ENCODE measurements at regions not wholly inside any gene's neighbourhood (a gene's known extent, or its start where the extent isn't known, plus 50 kb on each side); places are given as distances from the start of the nearest gene placed in this dataset.
"Not testable (repeated sequence)": the region's sequence is repeated elsewhere in the genome, so short reads cannot be mapped to it uniquely, and the experiment has no call there.

DNA sequence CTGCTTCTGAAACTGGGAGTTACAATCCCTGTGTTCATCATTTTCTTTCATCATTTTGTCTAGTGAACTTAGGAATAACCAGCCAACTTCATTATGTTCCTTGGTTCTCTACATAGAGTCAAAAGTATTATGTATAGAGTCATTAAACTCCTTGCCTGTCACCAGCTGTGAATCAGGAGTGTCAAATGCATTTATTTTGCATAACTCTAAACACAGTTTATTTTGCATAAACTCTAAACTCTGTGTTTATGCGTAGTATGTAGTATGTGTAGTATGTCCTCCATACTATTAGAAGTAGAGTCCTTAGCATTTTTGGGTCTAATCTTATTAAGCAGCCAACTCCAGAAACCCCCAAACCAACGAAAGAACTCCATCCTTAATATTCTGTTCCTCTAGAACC lies 164.4 kb downstream of the EVA1A start:
- H3K27ac ChIP-seq = no peak overlapping the region
- FAIRE-seq = no peak
- no peak for ATAC-seq
- CTCF ChIA-PET = interaction anchor here (1.4 kb wide), 1 partner anchor 520 kb away, joined by 3 read pairs; no protein-coding TSS in a partner anchor
- H3K4me1 ChIP-seq = no peaks in the 10 kb centered on the region
- H3K4me3 ChIP-seq = no peak overlapping the region
- POLR2A ChIA-PET = no interaction called here
- no peaks in the 10 kb centered on the region for H3K9me3 ChIP-seq
- TF ChIP-seq EHMT2 (IDR thresholded peaks at IDR 0.05; ENCODE audit: low read depth) (no peak), KDM1A (IDR thresholded peaks at IDR 0.05; ENCODE audit: low read depth) (no peak)
- TF ChIP-seq, protein P1, sequence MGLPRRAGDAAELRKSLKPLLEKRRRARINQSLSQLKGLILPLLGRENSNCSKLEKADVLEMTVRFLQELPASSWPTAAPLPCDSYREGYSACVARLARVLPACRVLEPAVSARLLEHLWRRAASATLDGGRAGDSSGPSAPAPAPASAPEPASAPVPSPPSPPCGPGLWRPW (IDR thresholded peaks at IDR 0.05) = no peak
- DNase-seq (ENCODE audit: low read depth in 1 of 2, low spot score in 1 of 2) = no peak
- 48% methylated on average over 2 of the region's 2 CpGs for WGBS (ENCODE audit: missing lambda C conversion rate)
- no peak overlapping the region for H3K4me2 ChIP-seq

GRCh38 chr2:75394764-75395163 lies 166.0 kb downstream of the EVA1A start:
- not testable (repeated sequence) for FAIRE-seq

DNA sequence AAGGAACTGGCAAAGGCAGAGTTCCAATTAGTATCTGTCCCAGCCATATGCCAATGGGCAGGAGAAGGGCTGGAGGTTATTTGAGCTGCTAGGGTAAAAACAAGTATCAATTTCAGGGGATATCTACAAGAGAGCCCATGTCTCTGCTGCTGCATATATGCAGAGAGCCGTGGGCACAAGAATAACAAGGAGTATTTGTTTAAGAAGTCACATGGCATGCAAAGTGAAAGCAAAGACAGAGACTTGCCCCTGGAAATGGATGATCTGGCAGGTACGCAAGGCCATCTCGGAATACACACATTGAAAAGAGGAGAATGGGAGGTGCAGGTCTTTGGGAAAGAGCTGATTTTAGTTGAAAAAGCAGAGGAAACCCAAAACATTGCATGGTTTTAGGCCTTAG lies 170.6 kb downstream of the EVA1A start:
- 0 out of 3 replicates have a peak, but pooled peaks cover 4% of the 10 kb centered on the region for H3K9me3 ChIP-seq
- no peaks in the 10 kb centered on the region for H3K4me1 ChIP-seq
- DNase-seq (ENCODE audit: low read depth in 1 of 2, low spot score in 1 of 2) (no peak), ATAC-seq (no peak), FAIRE-seq (no peak)
- no peak overlapping the region for H3K27ac ChIP-seq
- no peak overlapping the region for H3K4me2 ChIP-seq
- CTCF ChIA-PET = interaction anchor here (0.9 kb wide), 1 partner anchor 326 kb away, joined by 3 read pairs; no protein-coding TSS in a partner anchor
- WGBS (ENCODE audit: missing lambda C conversion rate) = 34% methylated on average over 3 of the region's 3 CpGs
- POLR2A ChIA-PET = no interaction called here
- no peak overlapping the region for H3K4me3 ChIP-seq
- TF ChIP-seq BCL3 (IDR thresholded peaks at IDR 0.05) (no peak), KDM5A (IDR thresholded peaks at IDR 0.05) (no peak), NPAS2 (CRISPR knock-in tag; IDR thresholded peaks at IDR 0.05; ENCODE audit: borderline replicate concordance) (no peak), JUN (IDR thresholded peaks at IDR 0.05) (no peak), ELK1 (IDR thresholded peaks at IDR 0.05; ENCODE audit: low read depth, low read length) (no peak), POLR2A (IDR thresholded peaks at IDR 0.05; ENCODE audit: low read length) (no peak), FOXS1 (CRISPR knock-in tag; IDR thresholded peaks at IDR 0.05) (no peak), TFCP2L1 (CRISPR knock-in tag; IDR thresholded peaks at IDR 0.05) (no peak), HOXB13 (CRISPR knock-in tag; IDR thresholded peaks at IDR 0.05; ENCODE audit: low read depth) (no peak), CBX2 (IDR thresholded peaks at IDR 0.05; ENCODE audit: borderline replicate concordance, low read depth) (no peak), EP300 (IDR thresholded peaks at IDR 0.05) (no peak), CEBPB (IDR thresholded peaks at IDR 0.05) (no peak), GATA3 (IDR thresholded peaks at IDR 0.05; ENCODE audit: borderline replicate concordance) (no peak), RARB (CRISPR knock-in tag; IDR thresholded peaks at IDR 0.05) (no peak), KDM1A (IDR thresholded peaks at IDR 0.05; ENCODE audit: low read depth) (no peak), CBX8 (IDR thresholded peaks at IDR 0.05) (no peak), ZSCAN20 (CRISPR knock-in tag; IDR thresholded peaks at IDR 0.05) (no peak)
- TF ChIP-seq, protein P2, sequence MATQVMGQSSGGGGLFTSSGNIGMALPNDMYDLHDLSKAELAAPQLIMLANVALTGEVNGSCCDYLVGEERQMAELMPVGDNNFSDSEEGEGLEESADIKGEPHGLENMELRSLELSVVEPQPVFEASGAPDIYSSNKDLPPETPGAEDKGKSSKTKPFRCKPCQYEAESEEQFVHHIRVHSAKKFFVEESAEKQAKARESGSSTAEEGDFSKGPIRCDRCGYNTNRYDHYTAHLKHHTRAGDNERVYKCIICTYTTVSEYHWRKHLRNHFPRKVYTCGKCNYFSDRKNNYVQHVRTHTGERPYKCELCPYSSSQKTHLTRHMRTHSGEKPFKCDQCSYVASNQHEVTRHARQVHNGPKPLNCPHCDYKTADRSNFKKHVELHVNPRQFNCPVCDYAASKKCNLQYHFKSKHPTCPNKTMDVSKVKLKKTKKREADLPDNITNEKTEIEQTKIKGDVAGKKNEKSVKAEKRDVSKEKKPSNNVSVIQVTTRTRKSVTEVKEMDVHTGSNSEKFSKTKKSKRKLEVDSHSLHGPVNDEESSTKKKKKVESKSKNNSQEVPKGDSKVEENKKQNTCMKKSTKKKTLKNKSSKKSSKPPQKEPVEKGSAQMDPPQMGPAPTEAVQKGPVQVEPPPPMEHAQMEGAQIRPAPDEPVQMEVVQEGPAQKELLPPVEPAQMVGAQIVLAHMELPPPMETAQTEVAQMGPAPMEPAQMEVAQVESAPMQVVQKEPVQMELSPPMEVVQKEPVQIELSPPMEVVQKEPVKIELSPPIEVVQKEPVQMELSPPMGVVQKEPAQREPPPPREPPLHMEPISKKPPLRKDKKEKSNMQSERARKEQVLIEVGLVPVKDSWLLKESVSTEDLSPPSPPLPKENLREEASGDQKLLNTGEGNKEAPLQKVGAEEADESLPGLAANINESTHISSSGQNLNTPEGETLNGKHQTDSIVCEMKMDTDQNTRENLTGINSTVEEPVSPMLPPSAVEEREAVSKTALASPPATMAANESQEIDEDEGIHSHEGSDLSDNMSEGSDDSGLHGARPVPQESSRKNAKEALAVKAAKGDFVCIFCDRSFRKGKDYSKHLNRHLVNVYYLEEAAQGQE (IDR thresholded peaks at IDR 0.05) = no peak

More at GRCh38 chr2:75394764-75395163, 166.0 kb downstream of the EVA1A start:
- DNase-seq (ENCODE audit: low read depth in 1 of 2, low spot score in 1 of 2); H3K4me1 ChIP-seq; H3K4me3 ChIP-seq; ATAC-seq; H3K9me3 ChIP-seq; H3K4me2 ChIP-seq; POLR2A ChIA-PET; H3K27ac ChIP-seq: not testable (repeated sequence)
- CTCF ChIA-PET = interaction anchor here (1.1 kb wide), 1 partner anchor 196 kb away, joined by 3 read pairs; the partner anchor contains the start of gene TACR1
- WGBS (ENCODE audit: missing lambda C conversion rate) = 6% methylated on average over 2 of the region's 2 CpGs
